Fibroblast of skin of left quadriceps (primary cell): ENCODE measurements at regions not wholly inside any gene's neighbourhood (a gene's known extent, or its start where the extent isn't known, plus 50 kb on each side); places are given as distances from the start of the nearest gene placed in this dataset.

ENCODE experiments used
- DNase-seq, 2 experiments: peaks; one replicate each; pipeline ENCODE4 v3.0.0-alpha.2; 2013; ENCODE audit warnings: low read depth in 2 of 2

GRCh38 chr1:29849991-29850757 is 613.9 kb downstream of the PTPRU start:
- no peak for DNase-seq

- DNase-seq: peak; percentile 0 to 6
These were observed 612.9 kb downstream of the PTPRU start for GRCh38 chr1:29849038-29849750.

- no peak for DNase-seq
These were observed 609.6 kb downstream of the PTPRU start for GRCh38 chr1:29845910-29846309.

GRCh38 chr1:29842130-29842529 is 605.8 kb downstream of the PTPRU start:
- no peak for DNase-seq

- DNase-seq: no peak
These were observed 603.4 kb downstream of the PTPRU start for GRCh38 chr1:29839726-29840125.

GRCh38 chr1:29838738-29839320 is 602.5 kb downstream of the PTPRU start:
- no peak for DNase-seq

GRCh38 chr1:29836651-29837646 is 600.6 kb downstream of the PTPRU start:
- no peak for DNase-seq

- no peak for DNase-seq
These were observed 599.6 kb downstream of the PTPRU start for GRCh38 chr1:29835874-29836273.

- no peak for DNase-seq
These were observed 599.1 kb downstream of the PTPRU start for GRCh38 chr1:29835406-29835805.

- DNase-seq: no peak
These were observed 597.3 kb downstream of the PTPRU start for GRCh38 chr1:29833581-29833980.

DNA sequence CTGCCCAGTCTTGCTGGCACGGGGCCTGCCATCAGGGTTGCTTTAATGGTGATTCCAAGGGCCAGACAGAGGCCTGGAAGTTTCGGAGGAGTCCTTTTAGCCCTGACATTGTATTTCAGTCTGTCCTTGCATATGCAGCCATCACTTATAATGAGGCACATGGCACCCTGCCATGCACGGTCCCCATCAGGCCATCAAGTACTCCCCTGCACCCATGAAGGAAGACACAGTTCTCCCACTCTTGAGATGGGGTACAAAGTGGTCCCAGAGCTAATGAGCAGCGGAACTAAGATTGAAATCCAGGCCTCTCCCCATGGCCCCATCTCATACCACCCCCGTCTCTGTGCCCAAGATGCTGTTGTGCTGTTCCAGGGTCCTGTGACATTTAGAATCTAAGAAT is 596.6 kb downstream of the PTPRU start:
- no peak for DNase-seq

DNA sequence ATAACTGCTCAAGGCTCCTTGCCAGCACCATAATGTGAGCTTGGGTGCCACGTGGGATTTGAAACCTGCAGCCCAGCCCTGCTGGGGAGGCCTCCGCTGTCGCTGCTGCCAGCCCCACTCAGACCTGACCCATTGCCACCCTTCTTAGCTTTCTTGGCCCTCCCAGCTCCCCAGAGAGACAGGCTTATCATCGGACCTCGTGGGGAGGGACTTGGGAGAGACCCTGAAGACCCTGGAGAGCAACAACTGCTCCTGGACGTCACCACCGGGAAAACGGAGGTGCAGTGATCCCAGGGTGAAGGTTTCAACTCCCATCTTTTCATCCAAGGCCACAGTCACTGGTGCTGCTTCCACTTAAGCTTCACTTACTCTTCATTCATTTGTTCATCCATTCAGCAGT is 596.1 kb downstream of the PTPRU start:
- no peak for DNase-seq

DNA sequence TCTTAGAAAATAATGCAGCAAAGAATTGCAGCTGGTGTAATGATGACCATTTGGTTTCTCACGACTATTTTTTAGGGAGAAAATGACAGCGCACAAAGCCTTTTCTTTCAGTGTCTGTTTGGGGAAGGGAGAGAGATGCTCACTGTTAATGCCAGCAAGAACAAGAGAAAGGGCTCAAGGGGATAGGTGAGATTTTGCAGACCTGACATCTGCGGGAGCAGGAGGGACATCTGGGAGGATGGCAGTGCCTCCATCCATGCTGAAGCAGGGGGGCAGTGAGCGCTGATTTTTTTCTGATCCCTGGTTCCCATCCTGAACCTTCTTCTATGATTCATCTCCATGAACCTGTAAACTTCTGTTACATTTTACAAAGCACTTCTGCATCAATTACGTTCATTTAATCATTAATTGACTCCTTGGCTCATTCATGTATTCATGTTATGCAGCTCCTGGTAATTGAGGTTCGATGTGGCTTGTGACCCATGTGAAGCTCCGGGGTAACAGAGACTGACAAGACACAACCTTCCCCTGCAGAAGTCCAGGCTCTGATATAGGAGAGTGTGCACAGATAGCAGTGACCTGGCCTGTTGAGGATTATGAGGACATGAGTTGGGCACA is 595.3 kb downstream of the PTPRU start:
- DNase-seq: no peak

DNA sequence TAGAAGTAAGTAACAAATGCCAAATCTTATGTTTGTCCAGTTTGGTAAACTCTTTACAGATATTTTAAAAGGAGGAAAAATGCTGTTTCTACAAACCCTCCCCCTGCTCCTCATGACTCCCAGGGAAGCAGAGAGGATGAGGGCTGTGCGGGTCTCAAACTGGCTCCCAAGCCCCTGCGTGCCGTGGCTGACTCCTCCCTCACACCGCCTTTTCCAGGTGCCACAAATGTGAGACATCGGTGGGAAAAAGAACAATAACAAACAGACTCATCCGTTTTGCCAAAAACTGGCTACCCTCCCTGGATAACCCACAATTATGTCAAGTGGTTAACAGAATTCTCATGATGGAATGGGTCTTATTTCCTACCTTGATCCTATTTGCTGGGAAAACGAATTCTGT is 594.6 kb downstream of the PTPRU start:
- DNase-seq: no peak

- DNase-seq: no peak
These were observed 594.1 kb downstream of the PTPRU start for GRCh38 chr1:29830383-29830782.

DNA sequence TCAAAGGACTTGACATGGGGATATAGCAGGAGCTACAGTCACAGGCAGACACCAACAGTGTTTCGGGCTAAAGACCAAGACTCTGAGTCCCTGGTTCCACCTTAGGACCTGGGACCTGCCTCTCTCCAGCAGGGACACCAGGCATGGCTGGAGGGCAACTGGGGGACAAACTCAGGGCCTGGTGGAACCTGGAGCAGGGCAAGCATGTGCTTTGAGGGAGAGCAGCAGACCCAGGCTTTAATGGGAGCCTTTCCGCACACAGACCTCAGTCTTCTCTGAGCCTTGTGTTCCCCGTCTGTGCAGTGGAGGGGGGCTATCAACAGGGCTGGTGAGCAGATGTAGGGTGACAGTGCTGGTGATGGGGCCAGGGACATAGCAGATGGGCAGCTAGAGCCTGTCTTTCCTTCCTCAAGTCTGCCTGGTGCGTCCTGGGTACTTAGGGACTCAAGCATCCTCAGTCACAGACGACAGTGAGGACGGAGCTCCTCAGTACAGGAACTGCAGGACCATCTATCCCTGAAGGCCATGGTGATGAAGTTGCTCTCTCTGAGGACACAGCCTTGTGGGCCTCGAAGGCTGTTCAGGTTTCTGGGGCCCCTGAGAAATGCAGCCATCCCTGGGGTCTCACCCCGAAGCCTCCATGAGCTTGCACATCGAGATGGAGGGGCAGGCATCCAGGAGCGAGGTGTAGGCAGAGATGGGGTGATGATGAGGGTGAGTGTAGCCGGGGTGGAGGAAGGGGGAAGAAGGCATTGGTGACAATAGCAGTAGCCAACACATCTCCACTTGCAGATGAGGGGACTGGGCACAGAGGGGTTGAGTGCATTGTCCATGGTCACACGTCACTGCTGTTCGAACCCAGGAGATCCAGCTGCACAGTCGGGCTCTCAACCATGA is 593.4 kb downstream of the PTPRU start:
- no peak for DNase-seq

DNA sequence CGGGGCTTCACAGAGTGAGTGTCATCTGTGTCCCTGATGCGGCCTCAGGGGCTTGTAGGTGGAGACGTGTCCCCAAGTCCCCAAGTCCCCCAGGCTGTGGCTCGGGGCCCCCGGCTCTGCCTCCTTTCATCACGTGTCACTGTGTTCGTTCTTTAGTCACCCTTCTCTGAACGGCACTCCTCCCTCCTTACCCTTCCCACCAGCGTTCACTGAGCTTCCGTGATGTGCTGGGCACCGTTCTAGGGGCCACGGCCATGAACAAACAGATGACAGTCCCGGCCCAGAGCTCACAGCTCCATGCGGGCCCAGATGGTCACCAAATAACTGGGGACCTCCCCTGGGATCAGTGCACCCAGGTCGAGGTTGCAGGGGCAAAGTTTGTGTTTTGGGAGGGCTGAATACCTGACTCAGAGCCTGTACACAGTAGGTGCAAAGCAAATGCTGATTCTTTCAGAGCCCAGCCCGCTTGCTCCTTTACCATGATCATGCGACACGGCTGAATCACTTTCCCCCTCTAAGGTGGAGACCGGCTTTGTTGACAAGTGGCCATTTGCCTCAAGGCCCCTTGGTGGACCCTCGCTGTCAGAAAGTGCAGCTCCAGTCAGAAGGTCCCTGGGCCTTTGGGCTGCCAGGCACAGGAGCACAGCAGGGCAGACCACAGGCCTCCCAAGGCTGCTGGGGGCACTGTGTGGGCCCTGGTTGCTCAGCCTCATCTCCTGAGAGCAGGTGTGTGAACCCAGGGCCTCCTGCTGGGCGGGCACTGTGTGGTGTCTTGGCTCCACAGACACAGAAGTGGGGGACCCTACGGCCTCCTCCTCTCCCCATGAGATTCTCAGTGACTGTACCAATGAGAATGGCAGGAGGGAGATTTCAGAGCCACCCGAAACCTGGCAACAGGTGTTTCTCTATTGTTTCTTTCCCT is 592.5 kb downstream of the PTPRU start:
- DNase-seq: no peak

DNA sequence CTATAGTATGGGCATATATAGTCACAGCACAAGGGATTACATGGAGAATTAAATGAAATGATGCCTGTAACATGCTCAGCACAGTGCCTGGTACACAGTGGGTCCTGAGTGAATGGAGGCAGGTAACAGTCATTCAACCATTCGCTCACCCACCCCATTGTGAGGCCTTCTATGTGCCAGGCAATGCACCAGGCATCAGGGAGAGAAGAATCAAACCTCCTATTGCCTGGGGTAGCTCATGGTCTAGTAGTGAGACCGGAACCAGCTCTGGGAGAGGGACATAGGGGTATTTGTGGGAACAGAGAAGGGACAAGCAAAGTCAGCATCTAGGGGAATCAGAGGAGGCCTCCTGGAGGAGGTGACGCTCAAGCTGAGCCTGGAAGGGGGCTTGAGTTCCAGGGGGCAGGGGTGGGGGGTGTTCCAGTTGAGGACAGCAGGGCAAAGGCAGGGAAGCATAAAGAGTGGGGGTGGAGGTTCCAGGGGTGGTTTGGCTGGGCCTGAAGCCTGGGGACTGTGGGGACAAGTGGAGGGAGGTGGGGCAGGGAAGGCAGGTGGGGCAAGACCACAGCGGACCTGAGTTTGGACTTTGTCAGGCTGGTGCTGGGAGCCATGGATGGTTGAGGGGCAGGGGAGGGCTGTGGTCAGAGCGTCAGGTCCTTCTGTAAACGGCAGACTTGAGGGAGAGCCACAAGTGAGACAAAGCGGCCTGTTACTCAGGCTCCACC is 591.6 kb downstream of the PTPRU start:
- DNase-seq: no peak
